SHP77 treated with DMSO at 0.1 percent for 48 hours (cell line): ENCODE measurements at regions not wholly inside any gene's neighbourhood (a gene's known extent, or its start where the extent isn't known, plus 50 kb on each side); places are given as distances from the start of the nearest gene placed in this dataset.

ENCODE experiments used
- DNase-seq: peaks from one replicate; lab custom pipeline; 2025; lab: John Stamatoyannopoulos, UW

- no peak for DNase-seq
Observed at GRCh38 chr4:128527946-128528576, 240.4 kb upstream of the PGRMC2 start.

- no peak for DNase-seq
Observed at GRCh38 chr4:128527351-128527750, 239.7 kb upstream of the PGRMC2 start.

- no peak for DNase-seq
Observed at GRCh38 chr4:128525992-128526630, 238.5 kb upstream of the PGRMC2 start.

GRCh38 chr4:128525387-128525786, 237.8 kb upstream of the PGRMC2 start:
- no peak for DNase-seq

- DNase-seq: no peak
Observed at GRCh38 chr4:128524311-128524710, 236.7 kb upstream of the PGRMC2 start.

- DNase-seq: no peak
Observed at GRCh38 chr4:128521648-128522111, 234.1 kb upstream of the PGRMC2 start.

- no peak for DNase-seq
Observed at GRCh38 chr4:128521156-128521555, 233.5 kb upstream of the PGRMC2 start.

GRCh38 chr4:128519163-128519830, 231.7 kb upstream of the PGRMC2 start:
- peak; percentile 9 for DNase-seq

- DNase-seq: no peak
Observed at GRCh38 chr4:128517739-128518510, 230.3 kb upstream of the PGRMC2 start.

- no peak for DNase-seq
Observed at GRCh38 chr4:128517096-128517738, 229.6 kb upstream of the PGRMC2 start.

GRCh38 chr4:128516301-128516969, 228.8 kb upstream of the PGRMC2 start:
- DNase-seq: no peak

- no peak for DNase-seq
Observed at GRCh38 chr4:128513664-128514484, 226.3 kb upstream of the PGRMC2 start.

GRCh38 chr4:128512767-128513322, 225.2 kb upstream of the PGRMC2 start:
- DNase-seq: no peak

- no peak for DNase-seq
Observed at GRCh38 chr4:128512161-128512560, 224.5 kb upstream of the PGRMC2 start.

- DNase-seq: no peak
Observed at GRCh38 chr4:128510850-128511249, 223.2 kb upstream of the PGRMC2 start.

- no peak for DNase-seq
Observed at GRCh38 chr4:128502818-128503527, 215.4 kb upstream of the PGRMC2 start.

GRCh38 chr4:128501239-128501638, 213.6 kb upstream of the PGRMC2 start:
- no peak for DNase-seq

- no peak for DNase-seq
Observed at GRCh38 chr4:128488055-128488705, 200.6 kb upstream of the PGRMC2 start.

GRCh38 chr4:128484896-128485295, 197.3 kb upstream of the PGRMC2 start:
- no peak for DNase-seq
